Endothelial cell of umbilical vein (primary cell): ENCODE measurements at regions not wholly inside any gene's neighbourhood (a gene's known extent, or its start where the extent isn't known, plus 50 kb on each side); places are given as distances from the start of the nearest gene placed in this dataset.

Experiments used
- BruUV-seq: library from RNA; stranded (reverse); fragments of 400-500 nt; replicated peaks from 2 replicates; lab custom pipeline; 2021; lab: Mats Ljungman, UMichigan
- CTCF ChIA-PET: fragments of 300-600, 350-600 bp; sonication (Branson Sonifier 250); formaldehyde crosslinking; loops from one replicate; lab custom pipeline; 2021; ENCODE audit warnings: antibody characterized with exemption, inconsistent platforms; lab: Charles Lee
- POLR2A ChIA-PET: fragments of 300-600, 350-600 bp; sonication (Branson Sonifier 250); formaldehyde crosslinking; loops from one replicate; lab custom pipeline; 2021; ENCODE audit warnings: antibody characterized with exemption, inconsistent platforms; lab: Charles Lee
- DNase-seq: peaks from one replicate; pipeline ENCODE4 v3.0.0-alpha.2; 2011; ENCODE audit warnings: low read depth, low spot score
- FAIRE-seq: peaks from 2 replicates; lab custom pipeline; 2011; peaks lifted over from hg19 to GRCh38; lab: Jason Lieb, UNC
- H2AFZ ChIP-seq: 2 replicates; pipeline ENCODE4 v1.6.0; 2012; ENCODE audit warnings: low read depth, low read length, control low read depth, inconsistent platforms
- H3K27ac ChIP-seq: 2 replicates; pipeline ENCODE4 v1.5.1; 2011; ENCODE audit warnings: low read depth, mild to moderate bottlenecking, control low read depth, low read length, moderate library complexity; ENCODE audit not compliant: insufficient read depth
- H3K27me3 ChIP-seq, 2 experiments: 2 replicates each; pipeline versions ENCODE4 v1.6.0 to v1.6.1; 2011; ENCODE audit warnings: low read length in 2 of 2, mixed read lengths in 1 of 2; ENCODE audit not compliant: control insufficient read depth in 2 of 2, insufficient read depth in 2 of 2
- H3K36me3 ChIP-seq, 2 experiments: 2 replicates in 1 of 2; 3 replicates in 1 of 2; pipeline ENCODE4 v1.5.1; 2011; ENCODE audit warnings: low read length in 2 of 2, mild to moderate bottlenecking in 1 of 2, moderate library complexity in 1 of 2; ENCODE audit not compliant: control insufficient read depth in 2 of 2, insufficient read depth in 2 of 2; ENCODE audit errors: extremely low read depth in 1 of 2
- H3K4me1 ChIP-seq: 3 replicates; pipeline ENCODE4 v1.5.1; 2011; ENCODE audit warnings: mild to moderate bottlenecking, low read length; ENCODE audit not compliant: control insufficient read depth, insufficient read depth; ENCODE audit errors: extremely low read depth
- H3K4me2 ChIP-seq: 2 replicates; pipeline ENCODE4 v1.6.1; 2011; ENCODE audit warnings: low read length, control low read depth, mixed read lengths; ENCODE audit not compliant: insufficient read depth
- H3K4me3 ChIP-seq, 3 experiments: fragments of 200-600 bp in 1 of 3; sonication (generic), shearing (Covaris generic) in 1 of 3; replicated peaks in 1 of 3; 2 replicates each; pipeline ENCODE4 v1.5.1; 2011 to 2016; ENCODE audit warnings: control low read depth in 3 of 3, low read length in 3 of 3, mild to moderate bottlenecking in 2 of 3, inconsistent platforms in 1 of 3, low read depth in 1 of 3, moderate library complexity in 1 of 3; ENCODE audit not compliant: insufficient read depth in 1 of 3
- H3K79me2 ChIP-seq: 2 replicates; pipeline ENCODE4 v1.6.0; 2012; ENCODE audit warnings: low read length, inconsistent platforms; ENCODE audit not compliant: control insufficient read depth, insufficient read depth
- H3K9ac ChIP-seq: replicated peaks from 2 replicates; pipeline ENCODE3; 2011; ENCODE audit warnings: low read length, control low read depth; ENCODE audit not compliant: insufficient read depth; ENCODE audit errors: extremely low read depth
- H3K9me1 ChIP-seq: replicated peaks from 3 replicates; pipeline ENCODE4 v1.6.0; 2011; ENCODE audit warnings: mild to moderate bottlenecking, low read length; ENCODE audit not compliant: control insufficient read depth, insufficient read depth; ENCODE audit errors: extremely low read depth
- H3K9me3 ChIP-seq: replicated peaks from 2 replicates; pipeline ENCODE4 v1.5.1; 2012; ENCODE audit warnings: low read length, inconsistent platforms; ENCODE audit not compliant: control insufficient read depth, insufficient read depth
- H4K20me1 ChIP-seq: replicated peaks from 2 replicates; pipeline ENCODE3; 2011; ENCODE audit warnings: mild to moderate bottlenecking, low read length; ENCODE audit not compliant: control insufficient read depth, insufficient read depth; ENCODE audit errors: extremely low read depth
- EZH2 ChIP-seq: IDR thresholded peaks from 2 replicates; pipeline ENCODE4 v1.6.1; 2012; ENCODE audit warnings: borderline replicate concordance, low read depth, mild to moderate bottlenecking, moderate library complexity, low read length, inconsistent platforms; ENCODE audit not compliant: severe bottlenecking
- GATA2 ChIP-seq: IDR thresholded peaks from 2 replicates; pipeline ENCODE4 v1.7.0; 2011; ENCODE audit warnings: low read depth, mild to moderate bottlenecking, moderate library complexity, mixed read lengths, low read length; ENCODE audit not compliant: insufficient read length, insufficient read depth
- JUN ChIP-seq: IDR thresholded peaks from 2 replicates; pipeline ENCODE4 v1.6.1; 2011; ENCODE audit warnings: borderline replicate concordance, low read depth; ENCODE audit not compliant: insufficient read length, insufficient read depth
- MYC ChIP-seq: IDR thresholded peaks from one replicate; pipeline ENCODE4 v1.6.1; 2011; ENCODE audit warnings: mild to moderate bottlenecking, low read depth, low read length
- POLR2A ChIP-seq: IDR thresholded peaks from 2 replicates; pipeline ENCODE4 v1.6.1; 2012; ENCODE audit warnings: low read depth, mild to moderate bottlenecking, control low read depth, low read length
- POLR2AphosphoS5 ChIP-seq: IDR thresholded peaks from 2 replicates; pipeline ENCODE4 v1.6.1; 2012; ENCODE audit warnings: low read depth, mild to moderate bottlenecking, control low read depth, low read length, moderate library complexity; ENCODE audit not compliant: insufficient read depth
- dilution Hi-C: fragments of 300-500 bp; cut with MboI; formaldehyde crosslinking; loops from one replicate; pipeline ENCODE4 v1.15.0; 2019; ENCODE audit warnings: low sequenced_read_pairs; ENCODE audit not compliant: extremely low pct_ligation_motif_present
- intact Hi-C: fragments of 100-400 bp; cut with micrococcal nuclease; formaldehyde crosslinking; loops from one replicate; pipeline ENCODE4 v1.10.0; 2022
- TF ChIP-seq, protein P1 (sequence below): IDR thresholded peaks from 2 replicates; pipeline ENCODE4 v1.6.1; 2011; ENCODE audit not compliant: insufficient read depth, insufficient read length
- TF ChIP-seq, protein P2 (sequence below), 2 donors: IDR thresholded peaks; 1 replicate in 1 of 2; 2 replicates in 1 of 2; pipeline ENCODE4 v1.5.1; 2011; ENCODE audit warnings: low read length in 2 of 2, mild to moderate bottlenecking in 2 of 2, moderate library complexity in 2 of 2, control low read depth in 1 of 2, inconsistent platforms in 1 of 2, low read depth in 1 of 2; ENCODE audit not compliant: insufficient read depth in 1 of 2; ENCODE audit errors: extremely low read depth in 1 of 2

DNA sequence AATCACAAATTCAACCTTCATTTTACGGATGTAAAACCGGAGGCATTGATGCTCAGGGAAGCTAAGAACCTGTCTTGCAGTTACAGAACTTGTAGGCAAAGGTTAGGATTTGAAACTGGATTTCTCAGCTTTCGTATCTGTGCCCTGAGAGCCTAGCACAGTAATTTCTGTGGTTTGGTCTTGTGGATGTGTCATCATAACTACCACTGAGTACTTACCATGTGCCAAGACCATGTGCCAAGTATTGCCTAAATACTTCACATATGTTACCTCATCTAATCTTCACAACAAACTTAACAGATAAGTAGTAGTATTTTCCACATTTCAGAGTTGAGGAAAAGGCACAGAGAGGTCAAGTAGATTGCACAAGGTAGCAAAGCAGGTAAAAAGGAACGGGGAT, 140.7 kb downstream of the NXPE2 start:
- no peaks in the 10 kb centered on the region for H4K20me1 ChIP-seq
- H3K9me3 ChIP-seq = no peaks in the 10 kb centered on the region
- no peaks in the 10 kb centered on the region for H3K79me2 ChIP-seq
- H3K36me3 ChIP-seq = no peaks in the 10 kb centered on the region
- BruUV-seq = no TSS peak
- no peak overlapping the region for H2AFZ ChIP-seq
- no peaks in the 10 kb centered on the region for H3K27me3 ChIP-seq
- DNase-seq (no peak), FAIRE-seq (no peak)
- CTCF ChIA-PET = no interaction called here
- dilution Hi-C loops = no loop called here
- POLR2A ChIA-PET = no interaction called here
- no peak overlapping the region for H3K4me3 ChIP-seq
- no peak overlapping the region for H3K4me2 ChIP-seq
- H3K27ac ChIP-seq = no peak overlapping the region
- intact Hi-C loops = no loop called here
- no peaks in the 10 kb centered on the region for H3K4me1 ChIP-seq
- H3K9me1 ChIP-seq = no peaks in the 10 kb centered on the region
- no peak for TF ChIP-seq JUN
- no peak for TF ChIP-seq POLR2A
- TF ChIP-seq POLR2AphosphoS5 = no peak
- TF ChIP-seq GATA2 = no peak
- TF ChIP-seq, protein P1, sequence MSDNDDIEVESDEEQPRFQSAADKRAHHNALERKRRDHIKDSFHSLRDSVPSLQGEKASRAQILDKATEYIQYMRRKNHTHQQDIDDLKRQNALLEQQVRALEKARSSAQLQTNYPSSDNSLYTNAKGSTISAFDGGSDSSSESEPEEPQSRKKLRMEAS = no peak
- no peak for TF ChIP-seq MYC
- TF ChIP-seq, protein P2, sequence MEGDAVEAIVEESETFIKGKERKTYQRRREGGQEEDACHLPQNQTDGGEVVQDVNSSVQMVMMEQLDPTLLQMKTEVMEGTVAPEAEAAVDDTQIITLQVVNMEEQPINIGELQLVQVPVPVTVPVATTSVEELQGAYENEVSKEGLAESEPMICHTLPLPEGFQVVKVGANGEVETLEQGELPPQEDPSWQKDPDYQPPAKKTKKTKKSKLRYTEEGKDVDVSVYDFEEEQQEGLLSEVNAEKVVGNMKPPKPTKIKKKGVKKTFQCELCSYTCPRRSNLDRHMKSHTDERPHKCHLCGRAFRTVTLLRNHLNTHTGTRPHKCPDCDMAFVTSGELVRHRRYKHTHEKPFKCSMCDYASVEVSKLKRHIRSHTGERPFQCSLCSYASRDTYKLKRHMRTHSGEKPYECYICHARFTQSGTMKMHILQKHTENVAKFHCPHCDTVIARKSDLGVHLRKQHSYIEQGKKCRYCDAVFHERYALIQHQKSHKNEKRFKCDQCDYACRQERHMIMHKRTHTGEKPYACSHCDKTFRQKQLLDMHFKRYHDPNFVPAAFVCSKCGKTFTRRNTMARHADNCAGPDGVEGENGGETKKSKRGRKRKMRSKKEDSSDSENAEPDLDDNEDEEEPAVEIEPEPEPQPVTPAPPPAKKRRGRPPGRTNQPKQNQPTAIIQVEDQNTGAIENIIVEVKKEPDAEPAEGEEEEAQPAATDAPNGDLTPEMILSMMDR (IDR thresholded peaks at IDR 0.05; ENCODE audit: extremely low read depth in 1 of 2, insufficient read depth in 1 of 2, low read depth in 1 of 2, low read length in 2 of 2) = no peak
- no peak for TF ChIP-seq EZH2
- no peak overlapping the region for H3K9ac ChIP-seq
